ENCODE measurements at regions not wholly inside any gene's neighbourhood (a gene's known extent, or its start where the extent isn't known, plus 50 kb on each side); places are given as distances from the start of the nearest gene placed in this dataset.

- peaks cover 0 to 17% (median 0%) of the 10 kb centered on the region in 3 donors for H3K9me3 Mint-ChIP-seq
- H3K4me1 Mint-ChIP-seq, result no peaks in the 10 kb centered on the region
- no peaks in the 10 kb centered on the region for H3K27me3 Mint-ChIP-seq
- H3K27ac Mint-ChIP-seq, result no peak overlapping the region
- H3K36me3 Mint-ChIP-seq, result peaks cover 10% of the 10 kb centered on the region
- H3K4me3 Mint-ChIP-seq, result no peak overlapping the region
These were observed 265.7 kb downstream of the BRD1 start for GRCh38 chr22:49561976-49562375.

- no peak overlapping the region for H3K27ac Mint-ChIP-seq
- no peak overlapping the region for H3K4me3 Mint-ChIP-seq
- peaks cover 13% of the 10 kb centered on the region for H3K36me3 Mint-ChIP-seq
- no peaks in the 10 kb centered on the region for H3K27me3 Mint-ChIP-seq
- no peaks in the 10 kb centered on the region for H3K4me1 Mint-ChIP-seq
- H3K9me3 Mint-ChIP-seq, result peaks cover 0 to 19% (median 0%) of the 10 kb centered on the region in 3 donors
These were observed 266.3 kb downstream of the BRD1 start for GRCh38 chr22:49561338-49561737.

GRCh38 chr22:49555526-49555925 lies 272.1 kb downstream of the BRD1 start:
- no peak overlapping the region for H3K27ac Mint-ChIP-seq
- peaks cover 0 to 1% (median 1%) of the 10 kb centered on the region in 3 donors for H3K4me1 Mint-ChIP-seq
- H3K4me3 Mint-ChIP-seq, result peak overlapping the region in 1 of 4 donors; percentile 63
- H3K27me3 Mint-ChIP-seq, result no peaks in the 10 kb centered on the region
- H3K9me3 Mint-ChIP-seq, result peaks cover 0 to 22% (median 0%) of the 10 kb centered on the region in 3 donors
- peaks cover 11% of the 10 kb centered on the region for H3K36me3 Mint-ChIP-seq

DNA sequence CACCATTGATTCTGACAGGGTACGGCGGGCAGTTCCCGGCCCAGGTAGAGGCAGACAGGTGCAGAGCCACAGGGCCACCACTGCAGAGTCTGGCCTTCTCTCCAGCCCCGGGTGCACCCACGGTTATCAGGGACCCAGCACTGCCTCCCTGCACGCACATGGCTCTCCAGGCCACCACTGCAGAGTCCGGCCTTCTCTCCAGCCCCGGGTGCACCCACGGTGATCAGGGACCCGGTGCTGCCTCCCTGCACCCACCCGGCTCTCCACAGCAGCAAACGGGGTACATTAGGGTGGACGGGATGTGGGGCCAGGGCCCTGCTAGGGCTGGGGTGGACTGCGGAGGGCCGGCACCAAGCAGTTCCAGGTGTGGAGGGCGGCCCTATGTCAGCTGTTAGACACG lies 272.9 kb downstream of the BRD1 start:
- no peaks in the 10 kb centered on the region for H3K27me3 Mint-ChIP-seq
- peaks cover 11% of the 10 kb centered on the region for H3K36me3 Mint-ChIP-seq
- peaks cover 0 to 21% (median 0%) of the 10 kb centered on the region in 3 donors for H3K9me3 Mint-ChIP-seq
- H3K27ac Mint-ChIP-seq, result no peak overlapping the region
- H3K4me1 Mint-ChIP-seq, result peaks cover 0 to 3% (median 1%) of the 10 kb centered on the region in 3 donors
- no peak overlapping the region for H3K4me3 Mint-ChIP-seq

DNA sequence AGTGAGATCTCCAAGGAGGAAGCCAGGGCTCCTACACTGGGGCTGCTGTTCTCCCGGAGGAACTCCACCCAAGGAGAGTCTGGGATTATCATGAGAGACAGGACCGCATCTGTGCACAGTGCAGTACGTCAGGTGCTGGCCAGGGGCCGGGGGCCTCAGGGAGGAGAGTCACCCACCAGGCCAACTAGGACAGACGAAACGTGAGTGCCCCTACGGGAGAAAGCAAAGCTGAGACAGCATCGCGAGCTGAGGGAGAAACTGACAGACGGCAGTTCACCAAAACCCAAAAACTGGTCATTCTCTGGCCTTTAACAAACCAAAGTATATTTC lies 273.4 kb downstream of the BRD1 start:
- H3K4me3 Mint-ChIP-seq, result peak overlapping the region in 1 of 4 donors; percentile 55
- H3K27ac Mint-ChIP-seq, result peak overlapping the region in 1 of 3 donors; percentile 59
- H3K36me3 Mint-ChIP-seq, result peaks cover 11% of the 10 kb centered on the region
- no peaks in the 10 kb centered on the region for H3K27me3 Mint-ChIP-seq
- peaks cover 0 to 3% (median 1%) of the 10 kb centered on the region in 3 donors for H3K4me1 Mint-ChIP-seq
- peaks cover 0 to 21% (median 0%) of the 10 kb centered on the region in 3 donors for H3K9me3 Mint-ChIP-seq

- peaks cover 0 to 3% (median 1%) of the 10 kb centered on the region in 3 donors for H3K4me1 Mint-ChIP-seq
- H3K4me3 Mint-ChIP-seq, result peak overlapping the region in 1 of 4 donors; percentile 43
- H3K27me3 Mint-ChIP-seq, result no peaks in the 10 kb centered on the region
- H3K36me3 Mint-ChIP-seq, result peaks cover 11% of the 10 kb centered on the region
- peaks cover 0 to 18% (median 0%) of the 10 kb centered on the region in 3 donors for H3K9me3 Mint-ChIP-seq
- H3K27ac Mint-ChIP-seq, result peak overlapping the region in 1 of 3 donors; percentile 59
These were observed 274.0 kb downstream of the BRD1 start for GRCh38 chr22:49553518-49554295.

- H3K36me3 Mint-ChIP-seq, result peaks cover 11% of the 10 kb centered on the region
- no peak overlapping the region for H3K4me3 Mint-ChIP-seq
- no peaks in the 10 kb centered on the region for H3K27me3 Mint-ChIP-seq
- H3K27ac Mint-ChIP-seq, result no peak overlapping the region
- peaks cover 0 to 13% (median 0%) of the 10 kb centered on the region in 3 donors for H3K9me3 Mint-ChIP-seq
- peaks cover 0 to 3% (median 1%) of the 10 kb centered on the region in 3 donors for H3K4me1 Mint-ChIP-seq
These were observed 274.6 kb downstream of the BRD1 start for GRCh38 chr22:49553076-49553475.

DNA sequence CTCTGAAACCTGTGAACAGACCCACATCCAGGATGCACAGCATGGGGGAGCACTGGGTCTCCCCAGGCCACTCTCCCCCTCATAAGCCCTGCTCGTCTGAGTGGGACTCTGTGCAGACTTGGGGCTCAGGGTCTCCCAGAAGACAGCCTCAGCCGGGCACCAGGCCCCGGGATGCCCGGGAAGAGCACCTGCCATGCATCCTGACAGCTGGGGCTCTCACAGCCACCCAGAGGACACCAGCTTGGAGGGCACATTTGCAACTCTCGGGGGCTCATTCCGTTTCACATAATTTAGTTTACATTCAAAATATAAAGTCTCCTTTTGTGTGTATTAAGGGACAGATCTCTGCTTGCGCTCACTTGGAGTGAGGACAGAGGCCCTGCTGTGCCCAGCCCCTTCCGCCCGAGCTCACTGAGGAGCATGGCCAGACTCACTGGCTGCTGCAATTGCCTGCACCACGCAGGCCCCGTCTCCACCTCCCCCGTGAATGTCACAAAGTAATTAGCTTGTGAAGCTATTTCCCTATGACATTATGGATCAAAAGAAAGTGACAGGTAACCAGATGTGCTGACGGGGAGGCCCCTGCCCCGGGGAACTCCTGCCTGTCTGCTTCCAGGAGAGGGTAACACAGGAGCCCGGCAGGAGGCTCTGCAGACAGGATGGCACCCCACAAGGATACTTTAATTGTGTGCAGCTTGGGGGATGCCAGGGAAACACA lies 275.6 kb downstream of the BRD1 start:
- H3K9me3 Mint-ChIP-seq, result peaks cover 0 to 9% (median 0%) of the 10 kb centered on the region in 3 donors
- peaks cover 7% of the 10 kb centered on the region for H3K36me3 Mint-ChIP-seq
- H3K4me1 Mint-ChIP-seq, result peaks cover 0 to 3% (median 1%) of the 10 kb centered on the region in 3 donors
- no peak overlapping the region for H3K27ac Mint-ChIP-seq
- H3K4me3 Mint-ChIP-seq, result no peak overlapping the region
- no peaks in the 10 kb centered on the region for H3K27me3 Mint-ChIP-seq

- H3K4me1 Mint-ChIP-seq, result peaks cover 0 to 3% (median 1%) of the 10 kb centered on the region in 3 donors
- no peak overlapping the region for H3K4me3 Mint-ChIP-seq
- H3K27ac Mint-ChIP-seq, result no peak overlapping the region
These were observed 276.2 kb downstream of the BRD1 start for GRCh38 chr22:49551446-49551845.

DNA sequence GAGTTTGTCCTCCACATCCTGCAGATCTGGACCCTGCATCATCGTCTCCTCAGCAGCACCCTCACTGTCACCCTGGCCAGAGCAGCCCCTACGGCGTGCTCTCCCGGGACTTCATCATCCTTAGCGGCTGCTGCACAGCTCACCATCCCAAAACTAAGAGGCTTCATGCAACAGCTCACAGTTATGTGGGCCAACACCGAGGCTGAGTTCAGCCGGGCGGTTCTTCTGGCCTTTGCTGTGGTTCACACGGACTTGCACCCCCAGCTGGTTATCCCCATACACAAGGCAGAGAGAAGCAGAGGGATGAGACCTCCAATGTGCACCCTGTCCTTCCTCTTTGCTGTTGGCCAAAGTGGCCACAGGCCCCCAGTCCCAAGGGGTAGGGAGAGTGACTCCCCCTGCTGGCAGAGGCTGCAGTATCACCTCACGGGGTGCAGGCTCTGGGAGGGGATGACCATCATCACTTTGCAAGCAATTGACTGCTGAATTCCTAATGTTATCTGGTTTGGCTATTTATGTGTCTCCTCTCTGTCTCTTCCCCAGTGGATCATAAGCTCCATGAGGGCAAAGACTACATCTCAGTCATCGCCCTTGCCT lies 276.8 kb downstream of the BRD1 start:
- no peaks in the 10 kb centered on the region for H3K27me3 Mint-ChIP-seq
- no peak overlapping the region for H3K4me3 Mint-ChIP-seq
- H3K36me3 Mint-ChIP-seq, result peaks cover 3% of the 10 kb centered on the region
- peak overlapping the region in 1 of 3 donors; percentile 80 for H3K27ac Mint-ChIP-seq
- peaks cover 0 to 5% (median 0%) of the 10 kb centered on the region in 3 donors for H3K9me3 Mint-ChIP-seq
- H3K4me1 Mint-ChIP-seq, result peaks cover 0 to 3% (median 1%) of the 10 kb centered on the region in 3 donors

More at GRCh38 chr22:49551446-49551845, 276.2 kb downstream of the BRD1 start:
- peaks cover 3% of the 10 kb centered on the region for H3K36me3 Mint-ChIP-seq
- peaks cover 0 to 5% (median 0%) of the 10 kb centered on the region in 3 donors for H3K9me3 Mint-ChIP-seq
- no peaks in the 10 kb centered on the region for H3K27me3 Mint-ChIP-seq

GRCh38 chr22:49550141-49550430 lies 277.6 kb downstream of the BRD1 start:
- H3K4me1 Mint-ChIP-seq, result peaks cover 0 to 3% (median 1%) of the 10 kb centered on the region in 3 donors
- no peaks in the 10 kb centered on the region for H3K27me3 Mint-ChIP-seq
- no peak overlapping the region for H3K4me3 Mint-ChIP-seq
- no peak overlapping the region for H3K27ac Mint-ChIP-seq
- peaks cover 3% of the 10 kb centered on the region for H3K36me3 Mint-ChIP-seq
- H3K9me3 Mint-ChIP-seq, result peaks cover 0 to 5% (median 0%) of the 10 kb centered on the region in 3 donors

GRCh38 chr22:49549256-49550140 lies 278.2 kb downstream of the BRD1 start:
- Mint-ChIP-seq H3K4me3 (no peak overlapping the region), H3K27ac (peak overlapping the region in 1 of 3 donors; percentile 67), H3K4me1 (peaks cover 0 to 3% (median 1%) of the 10 kb centered on the region in 3 donors), H3K36me3 (peaks cover 3% of the 10 kb centered on the region), H3K27me3 (no peaks in the 10 kb centered on the region), H3K9me3 (peaks cover 0 to 5% (median 0%) of the 10 kb centered on the region in 3 donors)

DNA sequence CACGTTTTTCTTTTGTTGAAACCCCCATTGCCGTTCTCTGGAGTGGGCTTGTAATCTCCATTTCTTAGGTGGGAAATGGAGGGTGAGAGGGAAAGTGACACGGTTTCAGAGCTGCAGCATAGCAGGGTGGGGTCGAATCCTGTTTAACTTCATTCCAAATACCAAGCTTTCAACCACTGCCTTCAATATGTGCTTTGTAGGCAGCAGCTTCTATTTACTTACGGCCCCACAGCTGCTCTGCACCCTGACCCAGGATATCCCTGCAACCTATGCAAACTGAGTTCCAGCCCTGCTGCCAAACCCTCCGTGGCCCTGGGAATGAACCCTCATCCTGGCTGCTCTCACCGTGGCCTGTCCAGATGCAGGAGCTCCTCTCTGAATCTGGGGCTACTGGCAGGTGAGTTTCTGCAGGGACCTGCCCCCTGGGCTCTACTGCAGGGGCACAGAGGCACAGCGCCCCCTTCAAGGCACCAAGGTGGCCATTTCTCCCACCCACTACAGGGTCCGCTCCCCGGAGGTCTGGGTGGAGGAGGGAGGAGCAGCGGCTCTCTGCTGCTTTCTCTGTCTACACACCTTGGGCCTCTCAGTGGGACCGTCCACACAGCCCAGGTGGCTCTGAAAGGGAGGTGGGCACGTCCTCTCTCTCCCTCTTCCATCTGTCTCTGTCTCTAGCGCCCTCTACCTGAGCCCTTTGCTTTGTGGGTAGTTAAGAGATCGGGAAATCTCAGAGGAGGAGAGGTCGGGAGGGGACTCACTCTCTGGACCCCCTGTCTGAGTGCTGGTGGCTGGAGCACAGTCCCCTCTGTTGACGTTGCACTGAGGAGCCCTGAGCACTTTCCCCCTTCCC lies 279.1 kb downstream of the BRD1 start:
- Mint-ChIP-seq H3K4me1 (peaks cover 0 to 3% (median 0%) of the 10 kb centered on the region in 3 donors), H3K27ac (no peak overlapping the region), H3K9me3 (peaks cover 0 to 5% (median 0%) of the 10 kb centered on the region in 3 donors), H3K4me3 (no peak overlapping the region), H3K36me3 (peaks cover 3% of the 10 kb centered on the region), H3K27me3 (no peaks in the 10 kb centered on the region)
